DOHH2 (cell line): ENCODE measurements at regions not wholly inside any gene's neighbourhood (a gene's known extent, or its start where the extent isn't known, plus 50 kb on each side); places are given as distances from the start of the nearest gene placed in this dataset.

Experiments used
- H3F3A ChIP-seq: fragments of 200-600 bp; sonication (generic), shearing (Covaris generic); 2 replicates; pipeline ENCODE4 v1.6.0; 2016; ENCODE audit warnings: antibody characterized with exemption, mild to moderate bottlenecking; ENCODE audit not compliant: control insufficient read depth, insufficient read depth
- H3K27ac ChIP-seq: fragments of 200-600 bp; sonication (generic); 2 replicates; pipeline ENCODE4 v1.5.1; 2014; ENCODE audit warnings: low read depth, mild to moderate bottlenecking, low read length, moderate library complexity
- H3K27me3 ChIP-seq: fragments of 200-600 bp; sonication (generic); 2 replicates; pipeline ENCODE4 v1.6.1; 2014; ENCODE audit warnings: mild to moderate bottlenecking, low read length, mixed read lengths; ENCODE audit not compliant: control insufficient read depth
- H3K36me3 ChIP-seq: fragments of 200-600 bp; sonication (generic); 2 replicates; pipeline ENCODE4 v1.6.1; 2014; ENCODE audit warnings: mild to moderate bottlenecking, low read length, moderate library complexity, mixed read lengths; ENCODE audit not compliant: control insufficient read depth
- H3K4me1 ChIP-seq: fragments of 200-600 bp; sonication (generic); 2 replicates; pipeline ENCODE4 v1.6.1; 2014; ENCODE audit warnings: mild to moderate bottlenecking, low read length, mixed read lengths; ENCODE audit not compliant: control insufficient read depth
- H3K4me2 ChIP-seq: fragments of 200-600 bp; sonication (generic); 2 replicates; pipeline ENCODE4 v1.6.0; 2014; ENCODE audit warnings: mild to moderate bottlenecking, low read length, moderate library complexity
- H3K4me3 ChIP-seq: fragments of 200-600 bp; sonication (generic); 2 replicates; pipeline ENCODE4 v1.5.1; 2014; ENCODE audit warnings: mild to moderate bottlenecking, low read length, mixed read lengths
- H3K79me2 ChIP-seq: fragments of 200-600 bp; sonication (generic); 2 replicates; pipeline ENCODE4 v1.6.1; 2014; ENCODE audit warnings: mild to moderate bottlenecking, low read length, mixed read lengths; ENCODE audit not compliant: control insufficient read depth
- H3K9me2 ChIP-seq: fragments of 200-600 bp; sonication (generic); replicated peaks from 2 replicates; pipeline ENCODE4 v1.6.1; 2014; ENCODE audit warnings: mild to moderate bottlenecking, low read length, mixed read lengths; ENCODE audit not compliant: control insufficient read depth
- H3K9me3 ChIP-seq: fragments of 200-600 bp; sonication (generic); 2 replicates; pipeline ENCODE4 v1.6.1; 2014; ENCODE audit warnings: antibody characterized with exemption, low read length, mixed read lengths; ENCODE audit not compliant: control insufficient read depth, insufficient read depth
- H4K20me1 ChIP-seq: fragments of 200-600 bp; sonication (generic); 2 replicates; pipeline ENCODE4 v1.6.0; 2014; ENCODE audit warnings: low read depth, mild to moderate bottlenecking, antibody characterized with exemption, low read length, moderate library complexity; ENCODE audit not compliant: control insufficient read depth, insufficient read depth
- CTCF ChIP-seq: fragments of 200-600 bp; sonication (generic); IDR thresholded peaks from one replicate; pipeline ENCODE4 v1.5.1; 2014; ENCODE audit warnings: antibody characterized with exemption, mild to moderate bottlenecking, low read depth, low read length; ENCODE audit not compliant: poor library complexity, severe bottlenecking
- EZH2phosphoT487 ChIP-seq: fragments of 200-600 bp; sonication (generic); IDR thresholded peaks from 2 replicates; pipeline ENCODE4 v1.6.1; 2017; ENCODE audit warnings: borderline replicate concordance, mild to moderate bottlenecking, antibody characterized with exemption, low read length, moderate library complexity, mixed read lengths

- H3K4me1 ChIP-seq: no peaks in the 10 kb centered on the region
- H3K4me2 ChIP-seq: no peak overlapping the region
- H3K27me3 ChIP-seq: no peaks in the 10 kb centered on the region
- no peak overlapping the region for H3K27ac ChIP-seq
- no peaks in the 10 kb centered on the region for H3K9me3 ChIP-seq
- H3K9me2 ChIP-seq: no peaks in the 10 kb centered on the region
- H3K79me2 ChIP-seq: no peaks in the 10 kb centered on the region
- H3K4me3 ChIP-seq: no peak overlapping the region
- no peaks in the 10 kb centered on the region for H4K20me1 ChIP-seq
- H3F3A ChIP-seq: no peaks in the 10 kb centered on the region
- H3K36me3 ChIP-seq: no peaks in the 10 kb centered on the region
- TF ChIP-seq CTCF: no peak
- TF ChIP-seq EZH2phosphoT487: no peak
Observed at GRCh38 chr20:18984238-18985200, 170.9 kb downstream of the SCP2D1 start.

- Histone ChIP-seq H3K4me2 (no peak overlapping the region), H3K79me2 (no peaks in the 10 kb centered on the region), H3K36me3 (no peaks in the 10 kb centered on the region), H3K27me3 (no peaks in the 10 kb centered on the region), H3K4me1 (no peaks in the 10 kb centered on the region), H3K4me3 (no peak overlapping the region), H3F3A (no peaks in the 10 kb centered on the region), H3K9me3 (no peaks in the 10 kb centered on the region), H4K20me1 (no peaks in the 10 kb centered on the region), H3K9me2 (no peaks in the 10 kb centered on the region), H3K27ac (no peak overlapping the region)
- TF ChIP-seq EZH2phosphoT487 (no peak), CTCF (no peak)
Observed at GRCh38 chr20:18985551-18985950, 172.0 kb downstream of the SCP2D1 start.

GRCh38 chr20:18986146-18986830 is 172.7 kb downstream of the SCP2D1 start:
- Histone ChIP-seq H4K20me1 (no peaks in the 10 kb centered on the region), H3K36me3 (no peaks in the 10 kb centered on the region), H3K27me3 (no peaks in the 10 kb centered on the region), H3K27ac (no peak overlapping the region), H3K79me2 (no peaks in the 10 kb centered on the region), H3F3A (no peaks in the 10 kb centered on the region), H3K9me3 (no peaks in the 10 kb centered on the region), H3K9me2 (no peaks in the 10 kb centered on the region), H3K4me3 (no peak overlapping the region), H3K4me2 (no peak overlapping the region), H3K4me1 (no peaks in the 10 kb centered on the region)
- TF ChIP-seq CTCF: no peak
- no peak for TF ChIP-seq EZH2phosphoT487
